ENCODE measurements at regions not wholly inside any gene's neighbourhood (a gene's known extent, or its start where the extent isn't known, plus 50 kb on each side); places are given as distances from the start of the nearest gene placed in this dataset.

DNA sequence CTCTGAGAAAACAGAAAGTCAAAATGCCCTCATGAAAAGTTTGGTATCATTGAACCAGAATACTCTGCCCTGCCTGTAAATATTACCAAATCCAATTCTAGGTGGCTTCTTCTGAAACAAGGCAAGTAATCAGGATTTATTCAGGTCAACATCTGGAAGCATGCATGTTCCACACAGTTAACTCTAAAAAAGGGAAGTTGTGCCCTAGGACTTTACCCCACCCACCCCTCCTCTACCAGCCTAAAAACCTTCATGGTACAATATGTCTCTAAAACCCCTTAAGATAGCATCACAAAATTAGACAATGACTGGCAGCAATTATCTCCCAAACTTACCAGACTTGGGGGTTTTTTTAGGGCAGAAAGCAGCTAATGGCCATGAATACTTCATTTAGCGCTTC is 414.8 kb upstream of the SLC30A5 start:
- Histone ChIP-seq H2BK15ac (replicated peaks; ENCODE audit: low read depth) (no peak overlapping the region), H3K36me3 (ENCODE audit: control insufficient read depth, insufficient read depth, low read length) (no peaks in the 10 kb centered on the region), H4K5ac (ENCODE audit: low read length) (no peak overlapping the region), H3K4me3 (ENCODE audit: low read length) (no peak overlapping the region), H3K4me2 (ENCODE audit: low read length) (no peak overlapping the region), H3K79me1 (ENCODE audit: low read length) (no peaks in the 10 kb centered on the region), H2BK5ac (ENCODE audit: low read length) (no peak overlapping the region), H3K18ac (ENCODE audit: low read length) (no peak overlapping the region), H3K27ac (ENCODE audit: low read depth, low read length) (no peak overlapping the region), H3K4ac (ENCODE audit: low read depth, low read length) (no peak overlapping the region), H3K23ac (ENCODE audit: low read length) (no peak overlapping the region), H3K27me3 (ENCODE audit: insufficient read depth, low read length, poor library complexity) (no peaks in the 10 kb centered on the region), H3K56ac (ENCODE audit: low read length) (no peak overlapping the region), H4K8ac (ENCODE audit: low read depth, low read length) (no peak overlapping the region), H3K79me2 (ENCODE audit: control insufficient read depth, insufficient read depth, low read length) (no peaks in the 10 kb centered on the region), H2BK120ac (ENCODE audit: low read depth, low read length) (no peak overlapping the region), H3K9ac (ENCODE audit: low read length) (no peak overlapping the region), H3K4me1 (ENCODE audit: control insufficient read depth, low read depth, low read length) (no peaks in the 10 kb centered on the region), H2AK5ac (ENCODE audit: low read length) (no peak overlapping the region)
- no CpG with 5 or more reads among the region's 1 CpG for WGBS (ENCODE audit: extremely low coverage, insufficient coverage, low lambda C conversion rate)
- DNase-seq, result no peak

DNA sequence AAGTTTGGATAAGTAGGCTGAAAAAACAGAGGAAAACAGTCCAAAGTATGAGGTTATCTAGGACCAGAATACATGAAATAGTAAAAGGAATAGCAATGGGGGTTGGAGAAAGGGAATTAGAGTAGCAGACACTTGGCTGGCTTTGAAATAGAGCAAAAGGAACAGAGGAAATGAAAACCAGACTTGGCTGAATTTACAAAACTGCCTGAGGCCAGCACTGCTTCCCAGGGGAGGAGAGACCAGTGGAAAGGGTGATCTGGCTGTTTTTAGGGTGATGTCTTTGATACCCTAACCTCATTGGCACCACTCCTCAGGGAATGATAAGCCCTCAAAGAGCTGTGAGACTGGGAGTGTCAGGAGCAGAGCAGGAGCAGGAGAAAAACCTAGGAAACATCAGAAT is 413.4 kb upstream of the SLC30A5 start:
- H3K4me1 ChIP-seq (ENCODE audit: control insufficient read depth, low read depth, low read length), result no peaks in the 10 kb centered on the region

DNA sequence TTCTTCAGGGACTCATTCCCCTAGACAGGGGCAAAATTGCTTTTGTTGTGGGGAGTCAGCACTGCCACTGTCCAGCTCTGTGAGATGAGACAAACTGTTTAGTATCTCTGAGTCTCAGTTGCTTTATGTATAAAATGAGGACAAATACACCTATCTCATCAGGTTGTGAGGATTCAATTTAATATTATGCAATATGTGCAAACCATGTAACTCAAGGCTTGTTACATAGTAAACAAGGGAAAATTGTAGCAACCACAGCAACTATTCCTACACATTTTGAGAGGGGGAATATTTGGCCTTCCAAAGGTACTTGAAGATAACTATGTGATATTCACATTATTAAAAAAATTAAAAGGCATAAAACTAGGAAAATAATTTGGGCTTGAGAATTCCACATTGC is 411.9 kb upstream of the SLC30A5 start:
- Histone ChIP-seq H2BK15ac (replicated peaks; ENCODE audit: low read depth) (no peak overlapping the region), H3K18ac (ENCODE audit: low read length) (no peak overlapping the region), H3K79me1 (ENCODE audit: low read length) (no peaks in the 10 kb centered on the region), H3K27ac (ENCODE audit: low read depth, low read length) (no peak overlapping the region), H3K4me2 (ENCODE audit: low read length) (no peak overlapping the region), H3K23ac (ENCODE audit: low read length) (no peak overlapping the region), H3K79me2 (ENCODE audit: control insufficient read depth, insufficient read depth, low read length) (no peaks in the 10 kb centered on the region), H3K56ac (ENCODE audit: low read length) (no peak overlapping the region), H3K9ac (ENCODE audit: low read length) (no peak overlapping the region), H4K8ac (ENCODE audit: low read depth, low read length) (no peak overlapping the region), H3K4me3 (ENCODE audit: low read length) (no peak overlapping the region), H2BK120ac (ENCODE audit: low read depth, low read length) (no peak overlapping the region), H4K5ac (ENCODE audit: low read length) (no peak overlapping the region), H3K36me3 (ENCODE audit: control insufficient read depth, insufficient read depth, low read length) (no peaks in the 10 kb centered on the region), H3K4me1 (ENCODE audit: control insufficient read depth, low read depth, low read length) (no peaks in the 10 kb centered on the region), H3K4ac (ENCODE audit: low read depth, low read length) (no peak overlapping the region), H2BK5ac (ENCODE audit: low read length) (no peak overlapping the region), H3K27me3 (ENCODE audit: insufficient read depth, low read length, poor library complexity) (no peaks in the 10 kb centered on the region), H2AK5ac (ENCODE audit: low read length) (no peak overlapping the region)
- DNase-seq, result no peak

More for the DNA sequence above, 413.4 kb upstream of the SLC30A5 start:
- no peak overlapping the region for H2AK5ac ChIP-seq (ENCODE audit: low read length)
- no peak overlapping the region for H4K5ac ChIP-seq (ENCODE audit: low read length)
- H3K79me1 ChIP-seq (ENCODE audit: low read length), result no peaks in the 10 kb centered on the region
- no peak overlapping the region for H3K27ac ChIP-seq (ENCODE audit: low read depth, low read length)
- no peak overlapping the region for H2BK5ac ChIP-seq (ENCODE audit: low read length)
- no peak overlapping the region for H3K4ac ChIP-seq (ENCODE audit: low read depth, low read length)
- H3K9ac ChIP-seq (ENCODE audit: low read length), result no peak overlapping the region
- no peak overlapping the region for H3K4me2 ChIP-seq (ENCODE audit: low read length)
- no peak overlapping the region for H3K4me3 ChIP-seq (ENCODE audit: low read length)
- H3K23ac ChIP-seq (ENCODE audit: low read length), result no peak overlapping the region
- no peak overlapping the region for H4K8ac ChIP-seq (ENCODE audit: low read depth, low read length)
- no peak overlapping the region for H3K56ac ChIP-seq (ENCODE audit: low read length)
- no peaks in the 10 kb centered on the region for H3K79me2 ChIP-seq (ENCODE audit: control insufficient read depth, insufficient read depth, low read length)
- DNase-seq, result peak; percentile 8
- no peaks in the 10 kb centered on the region for H3K27me3 ChIP-seq (ENCODE audit: insufficient read depth, low read length, poor library complexity)
- no peak overlapping the region for H2BK120ac ChIP-seq (ENCODE audit: low read depth, low read length)
- no peak overlapping the region for H3K18ac ChIP-seq (ENCODE audit: low read length)
- no peak overlapping the region for H2BK15ac ChIP-seq (replicated peaks; ENCODE audit: low read depth)
- H3K36me3 ChIP-seq (ENCODE audit: control insufficient read depth, insufficient read depth, low read length), result no peaks in the 10 kb centered on the region

DNA sequence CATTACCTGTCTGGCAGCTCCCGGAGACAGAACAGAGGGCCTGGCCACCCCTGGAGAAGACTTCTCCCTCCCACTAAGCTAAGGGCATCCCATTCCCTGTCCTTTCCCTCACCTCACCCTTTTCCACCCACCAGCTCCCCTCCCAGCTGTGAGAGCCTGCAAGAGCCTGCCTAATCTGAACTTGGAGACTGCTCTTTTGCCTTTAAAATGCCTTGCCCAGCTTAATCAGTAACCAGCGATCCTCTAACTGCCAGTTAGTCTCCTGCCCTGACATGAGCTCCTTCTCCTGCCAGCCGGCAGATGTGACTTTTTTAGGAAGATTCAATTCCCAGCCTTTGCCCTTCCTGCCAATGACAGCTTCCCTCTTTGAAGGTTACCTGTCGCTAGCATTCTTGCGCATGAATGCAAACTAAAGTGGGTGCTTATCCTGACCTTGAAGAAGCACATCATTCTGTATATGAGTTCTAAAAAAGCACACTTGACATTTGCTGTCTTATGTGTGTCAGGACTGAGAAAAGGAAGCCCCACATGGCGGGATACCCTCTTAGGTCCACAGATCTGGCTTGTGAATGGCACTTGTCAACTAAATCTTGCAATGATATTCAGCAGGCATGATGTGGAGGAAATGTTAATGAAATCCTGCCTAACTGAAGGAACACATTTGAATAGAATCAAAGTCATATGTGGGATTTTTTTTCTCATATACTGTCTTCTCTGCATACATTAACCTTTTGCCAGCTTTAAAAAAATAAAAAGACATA is 411.2 kb upstream of the SLC30A5 start:
- Histone ChIP-seq H2BK5ac (ENCODE audit: low read length) (no peak overlapping the region), H3K4ac (ENCODE audit: low read depth, low read length) (no peak overlapping the region), H4K8ac (ENCODE audit: low read depth, low read length) (no peak overlapping the region), H3K4me1 (ENCODE audit: control insufficient read depth, low read depth, low read length) (no peaks in the 10 kb centered on the region), H3K23ac (ENCODE audit: low read length) (no peak overlapping the region), H2BK15ac (replicated peaks; ENCODE audit: low read depth) (no peak overlapping the region), H4K5ac (ENCODE audit: low read length) (no peak overlapping the region), H3K79me2 (ENCODE audit: control insufficient read depth, insufficient read depth, low read length) (no peaks in the 10 kb centered on the region), H2BK120ac (ENCODE audit: low read depth, low read length) (no peak overlapping the region), H3K4me2 (ENCODE audit: low read length) (no peak overlapping the region), H3K4me3 (ENCODE audit: low read length) (no peak overlapping the region), H3K9ac (ENCODE audit: low read length) (no peak overlapping the region), H3K79me1 (ENCODE audit: low read length) (no peaks in the 10 kb centered on the region), H3K27ac (ENCODE audit: low read depth, low read length) (no peak overlapping the region), H3K27me3 (ENCODE audit: insufficient read depth, low read length, poor library complexity) (no peaks in the 10 kb centered on the region), H2AK5ac (ENCODE audit: low read length) (no peak overlapping the region), H3K18ac (ENCODE audit: low read length) (no peak overlapping the region), H3K56ac (ENCODE audit: low read length) (no peak overlapping the region), H3K36me3 (ENCODE audit: control insufficient read depth, insufficient read depth, low read length) (no peaks in the 10 kb centered on the region)
- no peak for DNase-seq
- whole genome bisulfite sequencing (ENCODE audit: extremely low coverage, insufficient coverage, low lambda C conversion rate), result no CpG with 5 or more reads among the region's 6 CpGs

DNA sequence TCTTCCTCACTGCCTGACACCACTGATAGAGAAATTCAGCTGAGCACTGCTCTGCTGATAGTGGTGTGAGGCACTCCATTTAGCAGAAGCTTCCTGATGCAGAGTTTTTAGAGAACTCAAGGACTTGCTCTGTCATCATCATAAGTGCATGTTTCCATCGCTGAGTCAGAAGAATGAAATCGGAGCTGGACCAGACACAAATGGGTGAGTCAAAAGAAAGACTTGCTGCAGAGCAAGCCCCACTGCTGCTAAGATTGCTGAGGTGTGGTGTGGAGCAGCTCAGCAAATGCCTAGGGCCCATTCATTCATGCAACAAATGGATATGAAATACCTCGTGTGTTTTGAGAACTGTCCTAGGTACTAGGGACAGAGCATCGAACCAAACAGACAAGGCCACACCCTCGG is 410.2 kb upstream of the SLC30A5 start:
- Histone ChIP-seq H3K4me2 (ENCODE audit: low read length) (no peak overlapping the region), H3K27ac (ENCODE audit: low read depth, low read length) (no peak overlapping the region), H3K27me3 (ENCODE audit: insufficient read depth, low read length, poor library complexity) (no peaks in the 10 kb centered on the region), H3K18ac (ENCODE audit: low read length) (no peak overlapping the region), H2BK120ac (ENCODE audit: low read depth, low read length) (no peak overlapping the region), H3K23ac (ENCODE audit: low read length) (no peak overlapping the region), H3K79me1 (ENCODE audit: low read length) (no peaks in the 10 kb centered on the region), H3K9ac (ENCODE audit: low read length) (no peak overlapping the region), H3K56ac (ENCODE audit: low read length) (no peak overlapping the region), H2BK15ac (replicated peaks; ENCODE audit: low read depth) (no peak overlapping the region), H3K4me1 (ENCODE audit: control insufficient read depth, low read depth, low read length) (no peaks in the 10 kb centered on the region), H4K8ac (ENCODE audit: low read depth, low read length) (no peak overlapping the region), H3K36me3 (ENCODE audit: control insufficient read depth, insufficient read depth, low read length) (no peaks in the 10 kb centered on the region), H3K4ac (ENCODE audit: low read depth, low read length) (no peak overlapping the region), H3K4me3 (ENCODE audit: low read length) (no peak overlapping the region), H3K79me2 (ENCODE audit: control insufficient read depth, insufficient read depth, low read length) (no peaks in the 10 kb centered on the region), H2AK5ac (ENCODE audit: low read length) (no peak overlapping the region), H2BK5ac (ENCODE audit: low read length) (no peak overlapping the region), H4K5ac (ENCODE audit: low read length) (no peak overlapping the region)
- WGBS (ENCODE audit: extremely low coverage, insufficient coverage, low lambda C conversion rate), result no CpG with 5 or more reads among the region's 5 CpGs
- peak; percentile 35 for DNase-seq

DNA sequence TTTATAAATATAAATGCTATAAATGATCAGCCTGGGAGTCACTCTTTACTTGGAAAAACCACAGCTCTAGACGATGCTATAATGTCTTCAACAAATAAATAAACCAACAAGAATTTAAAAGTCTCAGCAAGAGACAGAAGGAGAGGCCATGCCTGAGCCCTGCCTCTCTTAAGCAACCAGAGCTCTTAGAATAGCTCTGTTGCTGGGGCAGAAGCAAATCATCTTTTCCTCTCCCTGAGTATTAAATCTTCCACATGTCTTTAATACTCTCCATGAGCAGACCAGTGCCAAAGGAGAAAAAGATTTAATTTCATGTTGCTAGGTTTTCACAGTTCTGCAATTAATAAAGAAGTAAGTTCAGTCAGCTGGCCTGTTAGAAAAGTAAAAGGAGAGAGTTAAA is 408.0 kb upstream of the SLC30A5 start:
- Histone ChIP-seq H3K4me1 (ENCODE audit: control insufficient read depth, low read depth, low read length) (no peaks in the 10 kb centered on the region), H3K18ac (ENCODE audit: low read length) (no peak overlapping the region), H2BK15ac (replicated peaks; ENCODE audit: low read depth) (no peak overlapping the region), H3K4me3 (ENCODE audit: low read length) (no peak overlapping the region), H3K23ac (ENCODE audit: low read length) (no peak overlapping the region), H3K36me3 (ENCODE audit: control insufficient read depth, insufficient read depth, low read length) (no peaks in the 10 kb centered on the region), H4K5ac (ENCODE audit: low read length) (no peak overlapping the region), H3K9ac (ENCODE audit: low read length) (no peak overlapping the region), H3K4me2 (ENCODE audit: low read length) (no peak overlapping the region), H3K27me3 (ENCODE audit: insufficient read depth, low read length, poor library complexity) (no peaks in the 10 kb centered on the region), H4K8ac (ENCODE audit: low read depth, low read length) (no peak overlapping the region), H2AK5ac (ENCODE audit: low read length) (no peak overlapping the region), H3K27ac (ENCODE audit: low read depth, low read length) (no peak overlapping the region), H2BK5ac (ENCODE audit: low read length) (no peak overlapping the region), H3K56ac (ENCODE audit: low read length) (no peak overlapping the region), H3K4ac (ENCODE audit: low read depth, low read length) (no peak overlapping the region), H2BK120ac (ENCODE audit: low read depth, low read length) (no peak overlapping the region), H3K79me1 (ENCODE audit: low read length) (no peaks in the 10 kb centered on the region), H3K79me2 (ENCODE audit: control insufficient read depth, insufficient read depth, low read length) (no peaks in the 10 kb centered on the region)
- no CpG with 5 or more reads among the region's 1 CpG for WGBS (ENCODE audit: extremely low coverage, insufficient coverage, low lambda C conversion rate)
- no peak for DNase-seq

All from mesendoderm (in vitro differentiated cells).